ENCODE measurements at regions not wholly inside any gene's neighbourhood (a gene's known extent, or its start where the extent isn't known, plus 50 kb on each side); places are given as distances from the start of the nearest gene placed in this dataset.
A peak's percentile ranks its signal among the peaks of the same experiment; 100 is the strongest.

DNA sequence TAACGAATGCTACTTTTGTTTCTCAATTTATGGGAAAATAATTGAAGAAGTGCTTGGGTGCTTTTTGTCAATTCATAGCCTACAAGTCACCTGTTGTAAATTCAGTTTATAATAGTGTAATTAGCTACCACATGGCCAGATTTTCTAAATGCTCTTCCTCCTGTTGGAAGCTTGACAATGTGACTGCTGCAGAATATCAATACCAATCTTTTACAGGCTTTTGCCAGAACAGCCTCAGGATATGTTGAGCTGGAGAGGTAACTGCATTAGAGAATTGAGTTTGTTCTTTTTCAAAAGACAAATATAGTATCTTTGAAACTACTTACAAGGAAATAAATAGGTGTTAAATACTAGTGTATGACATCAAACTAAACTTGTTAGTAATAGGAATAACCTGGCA, 277.8 kb downstream of the POU4F1 start:
- no peak for DNase-seq

DNA sequence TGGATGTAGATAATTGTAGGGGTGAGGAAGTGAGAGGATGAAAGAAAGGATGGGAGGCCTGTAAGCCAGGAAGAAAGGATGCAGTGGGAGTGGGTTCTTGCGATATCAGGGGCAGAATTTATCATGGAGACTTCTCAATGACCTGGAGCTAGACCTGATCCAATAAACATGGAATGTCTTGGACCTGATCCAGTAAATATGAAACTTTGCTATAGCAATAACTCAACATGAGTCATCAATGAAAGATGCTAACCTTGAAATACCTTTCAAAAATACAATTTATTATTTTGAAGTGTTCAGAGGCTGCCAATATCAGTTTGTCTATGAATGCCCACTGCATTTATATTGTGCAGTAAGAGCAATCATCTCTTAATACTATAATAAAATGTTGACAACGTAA, 279.5 kb downstream of the POU4F1 start:
- no peak for DNase-seq

GRCh38 chr13:78323040-78323439, 280.3 kb downstream of the POU4F1 start:
- no peak for DNase-seq

DNA sequence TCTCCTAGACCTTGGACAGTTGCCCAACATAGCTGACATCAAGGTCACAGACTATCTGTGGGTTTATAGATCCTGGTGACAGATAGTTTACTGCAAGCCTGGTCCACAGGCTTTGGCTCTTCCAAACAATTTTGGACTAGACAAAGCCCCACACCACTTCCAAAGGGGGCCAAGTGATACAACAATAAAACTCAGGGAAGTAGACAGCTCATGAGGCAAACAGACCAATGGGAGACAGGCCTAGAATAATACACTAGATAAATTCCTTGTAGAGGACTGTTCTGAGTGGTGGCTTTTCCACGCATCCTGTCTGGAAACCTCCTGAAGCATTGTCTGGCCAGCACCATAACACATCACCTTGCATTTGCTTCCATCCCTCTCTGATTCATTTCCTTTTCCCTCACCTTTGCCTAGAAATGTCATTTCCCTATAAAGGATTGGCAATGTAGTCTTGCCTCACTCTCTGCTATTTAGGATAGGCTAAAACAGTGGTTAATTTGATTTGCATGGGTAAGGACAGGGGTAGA, 284.2 kb downstream of the POU4F1 start:
- DNase-seq, result no peak

GRCh38 chr13:78317030-78317429, 286.3 kb downstream of the POU4F1 start:
- no peak for DNase-seq

DNA sequence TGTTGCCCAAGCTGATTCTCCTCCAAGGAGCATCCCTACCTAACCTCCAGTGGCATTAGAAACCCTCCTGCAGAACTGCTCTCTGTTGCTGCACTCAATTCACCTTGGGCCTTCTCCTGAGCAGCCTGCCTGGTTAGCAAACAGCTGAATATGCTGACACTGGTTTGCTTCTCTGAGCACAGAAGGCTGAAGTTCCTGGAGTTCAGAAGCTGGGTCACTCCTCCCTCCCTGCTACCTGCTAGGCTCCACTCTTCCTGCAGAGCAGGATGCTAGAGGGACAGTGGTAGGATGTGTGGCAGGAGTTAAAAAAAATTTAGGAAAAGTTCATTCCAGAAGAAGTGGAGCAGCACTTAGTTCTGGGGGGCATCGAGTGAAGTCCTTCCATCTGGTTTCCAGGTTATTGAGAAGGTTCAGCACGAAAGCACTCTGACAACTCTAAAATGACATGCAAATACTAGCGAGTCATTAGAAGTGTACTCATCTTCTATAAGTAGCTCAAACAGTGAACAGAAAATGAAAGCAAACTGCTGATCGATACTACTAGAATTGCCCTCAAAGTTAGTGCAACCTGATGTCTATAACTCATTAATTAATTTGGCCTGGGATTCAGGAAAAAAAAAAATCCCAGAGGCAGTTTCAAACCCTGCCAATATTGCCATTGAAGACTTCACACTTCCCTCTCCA, 293.7 kb downstream of the POU4F1 start:
- no peak for DNase-seq

DNA sequence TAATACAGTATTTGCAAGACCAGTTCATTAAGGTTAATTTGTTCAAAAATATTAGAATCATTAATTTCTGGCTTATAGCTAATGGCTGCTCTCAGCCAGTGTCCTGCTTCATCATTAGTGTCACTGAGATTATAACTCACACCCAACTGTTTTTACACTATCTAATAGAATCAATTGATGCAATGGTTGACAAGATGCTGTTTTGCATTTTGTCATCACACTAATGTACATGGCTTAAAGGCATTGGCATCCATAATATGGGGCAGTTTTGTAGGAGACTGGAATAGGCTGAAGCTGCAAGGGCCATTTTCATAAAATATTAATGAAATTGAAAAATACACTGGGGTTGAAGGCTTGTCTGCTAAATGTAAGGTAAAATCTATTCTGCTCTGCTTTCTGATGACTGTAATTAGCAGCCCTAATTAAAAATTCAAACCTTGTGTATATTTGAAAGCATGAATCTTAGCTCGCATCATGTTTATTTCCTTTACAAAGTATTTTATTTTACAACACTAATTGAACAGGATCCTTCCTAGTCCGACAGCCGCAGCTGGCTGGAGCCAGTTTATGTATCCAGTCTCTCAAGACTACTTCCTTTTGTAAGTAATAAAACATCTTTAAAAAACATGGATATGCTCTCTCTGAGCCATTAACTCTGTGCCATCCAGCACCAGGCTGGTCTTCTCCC, 296.7 kb downstream of the POU4F1 start:
- DNase-seq, result no peak

DNA sequence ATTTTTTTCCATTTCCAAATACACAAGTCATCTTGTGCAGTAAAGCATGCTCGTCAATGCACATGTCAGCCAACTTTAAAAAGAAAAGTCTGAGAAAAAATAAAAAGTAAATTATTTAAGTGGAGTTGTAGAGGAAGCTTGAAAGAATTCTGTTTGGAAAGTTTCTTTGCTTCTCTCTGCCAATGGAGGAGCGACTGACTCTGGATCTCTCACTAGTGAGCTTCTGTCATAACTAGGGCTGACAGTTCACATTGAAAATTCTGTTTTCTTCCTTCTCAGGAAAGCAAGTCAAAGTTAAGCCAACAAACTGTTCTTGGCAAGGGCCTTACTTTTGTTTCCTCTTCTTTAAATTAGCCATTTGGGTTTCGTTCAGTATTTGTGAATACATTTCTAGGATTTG, 298.2 kb downstream of the POU4F1 start:
- DNase-seq, result no peak

DNA sequence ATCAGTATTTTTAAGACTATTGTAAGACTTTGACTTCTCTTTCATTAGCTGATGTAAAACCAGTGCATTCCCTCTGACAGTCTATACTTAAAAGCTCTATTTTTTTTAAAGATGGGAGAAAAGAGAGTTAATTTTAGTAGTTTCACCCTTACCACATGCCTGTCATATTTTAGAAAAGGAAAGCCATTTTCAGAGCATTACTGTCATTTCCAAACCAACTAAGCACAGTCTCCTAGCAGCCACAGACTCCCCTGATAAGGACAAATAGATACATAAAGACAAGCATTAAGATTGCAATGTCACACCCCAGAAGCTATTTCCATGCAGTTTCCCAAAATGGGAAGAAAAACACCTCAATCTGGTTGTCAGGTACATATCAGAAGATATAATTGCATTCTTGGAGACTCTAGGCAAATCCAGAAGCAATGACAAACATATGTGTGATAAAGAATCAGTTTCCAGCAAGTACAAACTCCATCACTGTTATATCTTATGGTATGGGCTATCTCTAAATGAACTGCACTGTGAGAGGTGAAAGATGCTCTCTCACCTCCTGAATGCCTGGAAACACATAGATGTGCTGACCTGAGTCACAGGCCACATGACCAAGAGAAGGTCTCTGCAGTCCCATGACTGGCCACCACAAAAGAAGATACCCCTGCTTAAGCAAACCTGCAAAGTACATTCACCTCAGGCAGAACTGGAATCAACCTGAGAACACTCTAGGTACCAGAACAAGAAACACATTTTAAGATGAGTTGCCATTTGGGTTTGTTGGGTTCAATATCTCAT, 303.3 kb downstream of the POU4F1 start:
- no peak for DNase-seq

GRCh38 chr13:78298657-78299056, 304.7 kb downstream of the POU4F1 start:
- DNase-seq, result no peak

DNA sequence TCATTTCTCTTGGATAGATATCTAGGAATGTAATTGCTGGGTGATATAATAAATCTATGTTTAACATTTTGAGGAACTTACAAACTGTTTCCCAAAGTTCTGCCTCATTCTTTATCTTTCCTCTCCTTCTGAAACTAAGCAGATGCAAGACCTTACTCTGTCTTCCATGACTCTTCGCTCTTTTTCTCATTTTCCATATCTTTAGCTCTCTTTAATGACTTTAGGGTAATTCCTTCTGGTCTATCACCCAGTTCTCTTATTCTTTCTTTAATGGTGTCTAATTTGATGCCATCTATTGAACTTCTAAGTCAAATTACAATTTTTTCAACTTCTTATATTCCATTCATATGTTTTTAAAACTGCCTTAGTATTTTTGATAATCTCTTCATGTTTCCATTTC, 316.6 kb downstream of the POU4F1 start:
- DNase-seq, result no peak

DNA sequence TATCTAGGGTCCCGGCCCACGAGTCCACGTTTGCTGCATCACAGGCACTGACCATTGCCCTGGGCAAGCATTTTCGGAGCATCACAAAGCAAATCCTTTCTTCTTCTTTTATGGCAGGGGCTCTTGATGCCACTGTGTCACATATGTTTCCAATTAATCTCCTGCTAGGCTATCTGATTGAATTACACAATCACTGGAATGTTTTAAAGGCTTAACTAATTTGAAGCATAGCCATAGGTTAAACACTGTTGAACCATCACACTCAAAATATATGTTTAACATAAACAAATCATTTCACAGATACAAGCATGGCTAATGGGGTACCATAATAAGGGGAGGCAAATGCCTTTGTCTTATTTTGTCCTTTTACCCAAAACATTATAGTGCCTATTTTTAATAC, 338.3 kb downstream of the POU4F1 start:
- DNase-seq, result no peak

DNA sequence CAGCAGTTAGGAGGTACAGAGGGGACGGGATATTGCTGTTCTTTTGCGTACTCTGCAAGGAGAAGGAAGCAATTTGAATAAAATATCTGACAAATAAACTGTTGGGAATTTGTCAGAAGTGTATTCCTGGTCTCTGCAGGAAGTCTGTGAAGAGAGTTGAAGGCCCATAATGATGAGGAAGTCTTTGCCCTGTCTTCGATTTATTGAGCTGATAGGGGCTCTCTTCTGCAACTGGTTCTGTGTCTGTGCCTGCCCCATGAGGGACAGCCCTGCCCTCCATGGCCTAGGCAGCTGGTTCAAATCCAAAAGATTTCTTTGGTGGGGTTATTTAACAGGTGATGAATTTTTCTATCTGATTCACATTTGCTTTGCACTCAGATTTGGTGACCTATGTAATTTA, 339.7 kb upstream of the EDNRB start:
- DNase-seq, result no peak

DNA sequence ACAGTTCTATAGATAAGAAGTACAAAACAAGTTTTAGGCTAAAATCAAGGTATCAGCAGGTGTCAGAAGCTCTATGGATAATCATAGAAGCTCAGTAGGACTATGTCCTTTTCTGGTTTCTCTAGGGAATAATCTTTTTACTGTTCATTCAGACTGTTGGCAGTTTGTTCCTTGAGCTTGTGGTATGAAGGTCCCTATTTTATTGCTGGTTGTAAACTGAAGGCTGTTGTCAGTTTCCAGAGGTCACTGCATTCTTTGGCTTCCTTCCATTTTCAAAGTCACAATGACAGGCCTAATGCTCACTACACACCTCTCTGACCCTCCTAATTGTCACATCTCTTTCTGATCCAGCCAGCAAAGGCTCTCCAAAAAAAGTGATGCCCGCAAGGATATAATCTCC, 337.9 kb upstream of the EDNRB start:
- DNase-seq, result no peak

GRCh38 chr13:78254113-78254512, 335.5 kb upstream of the EDNRB start:
- DNase-seq, result peak; percentile 25

- no peak for DNase-seq
Measured at GRCh38 chr13:78247362-78247761, 328.7 kb upstream of the EDNRB start.

- DNase-seq, result no peak
Measured at GRCh38 chr13:78241278-78241919, 322.8 kb upstream of the EDNRB start.

GRCh38 chr13:78239714-78240113, 321.1 kb upstream of the EDNRB start:
- no peak for DNase-seq

DNA sequence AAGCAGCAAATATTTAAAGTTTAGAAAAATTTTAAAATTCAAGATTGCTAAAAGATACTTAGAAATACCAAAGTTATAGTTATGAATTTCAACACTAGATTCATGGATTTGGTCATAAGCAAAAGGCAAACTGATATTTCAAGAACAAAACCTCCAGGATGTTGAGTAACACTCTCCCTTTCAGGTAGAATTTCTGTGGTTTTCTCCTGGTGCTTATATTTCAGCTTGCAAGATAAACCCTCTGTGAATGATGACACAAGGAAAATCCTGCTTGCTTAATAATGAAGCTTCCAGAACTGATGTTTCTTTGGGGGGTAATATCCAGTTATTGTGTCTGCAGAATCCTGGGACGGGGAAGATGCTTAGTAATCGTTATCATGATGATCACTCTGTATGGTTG, 320.3 kb upstream of the EDNRB start:
- DNase-seq, result no peak

- no peak for DNase-seq
Measured at GRCh38 chr13:78228940-78229339, 310.3 kb upstream of the EDNRB start.

- DNase-seq, result no peak
Measured at GRCh38 chr13:78228211-78228610, 309.6 kb upstream of the EDNRB start.

- DNase-seq, result no peak
Measured at GRCh38 chr13:78227709-78228108, 309.1 kb upstream of the EDNRB start.

- DNase-seq, result no peak
Measured at GRCh38 chr13:78215458-78216108, 297.0 kb upstream of the EDNRB start.
